Activated T-cell treated with anti-CD3 and anti-CD28 coated beads, Interleukin-2, amount 50 U/mL, for 24 hours (primary cell): ENCODE measurements at regions not wholly inside any gene's neighbourhood (a gene's known extent, or its start where the extent isn't known, plus 50 kb on each side); places are given as distances from the start of the nearest gene placed in this dataset.

Experiments used
- DNase-seq: peaks from one replicate; pipeline ENCODE4 v3.0.0-alpha.2; 2020
- H3K27ac Mint-ChIP-seq: 2 replicates; pipeline ENCODE4 v1.8.0; 2020; ENCODE audit warnings: mild to moderate bottlenecking, mixed read lengths
- H3K27me3 Mint-ChIP-seq: 2 replicates; pipeline ENCODE4 v1.8.0; 2020; ENCODE audit warnings: mixed read lengths
- H3K36me3 Mint-ChIP-seq: 2 replicates; pipeline ENCODE4 v1.8.0; 2020; ENCODE audit warnings: low read depth, mixed read lengths
- H3K4me1 Mint-ChIP-seq: 2 replicates; pipeline ENCODE4 v1.8.0; 2020; ENCODE audit warnings: low read depth, mixed read lengths
- H3K4me3 Mint-ChIP-seq: 2 replicates; pipeline ENCODE4 v1.8.0; 2020; ENCODE audit warnings: mild to moderate bottlenecking, moderate library complexity, mixed read lengths
- H3K9me3 Mint-ChIP-seq: 2 replicates; pipeline ENCODE4 v1.8.0; 2020; ENCODE audit warnings: mixed read lengths

GRCh38 chr6:14796974-14797762 is 448.7 kb upstream of the JARID2 start:
- no peak for DNase-seq
- no peak overlapping the region for H3K27ac Mint-ChIP-seq
- H3K27me3 Mint-ChIP-seq = no peaks in the 10 kb centered on the region
- peaks cover 5% of the 10 kb centered on the region for H3K9me3 Mint-ChIP-seq
- H3K36me3 Mint-ChIP-seq = no peaks in the 10 kb centered on the region
- H3K4me1 Mint-ChIP-seq = peaks cover 12% of the 10 kb centered on the region
- no peak overlapping the region for H3K4me3 Mint-ChIP-seq

GRCh38 chr6:14797875-14798593 is 447.8 kb upstream of the JARID2 start:
- H3K27me3 Mint-ChIP-seq = no peaks in the 10 kb centered on the region
- no peak overlapping the region for H3K27ac Mint-ChIP-seq
- no peak overlapping the region for H3K4me3 Mint-ChIP-seq
- H3K9me3 Mint-ChIP-seq = peaks cover 5% of the 10 kb centered on the region
- no peak for DNase-seq
- H3K36me3 Mint-ChIP-seq = no peaks in the 10 kb centered on the region
- peaks cover 9% of the 10 kb centered on the region for H3K4me1 Mint-ChIP-seq

GRCh38 chr6:14798594-14798982 is 447.3 kb upstream of the JARID2 start:
- Mint-ChIP-seq H3K9me3 (peaks cover 5% of the 10 kb centered on the region), H3K27me3 (no peaks in the 10 kb centered on the region), H3K4me1 (peaks cover 9% of the 10 kb centered on the region), H3K36me3 (no peaks in the 10 kb centered on the region), H3K4me3 (no peak overlapping the region), H3K27ac (no peak overlapping the region)
- no peak for DNase-seq

- Mint-ChIP-seq H3K27me3 (no peaks in the 10 kb centered on the region), H3K4me1 (peaks cover 9% of the 10 kb centered on the region), H3K36me3 (no peaks in the 10 kb centered on the region), H3K9me3 (peaks cover 5% of the 10 kb centered on the region), H3K27ac (no peak overlapping the region), H3K4me3 (no peak overlapping the region)
- DNase-seq = no peak
Observed at GRCh38 chr6:14798996-14799588, 446.8 kb upstream of the JARID2 start.

- DNase-seq = no peak
- Mint-ChIP-seq H3K36me3 (no peaks in the 10 kb centered on the region), H3K27ac (no peak overlapping the region), H3K27me3 (no peaks in the 10 kb centered on the region), H3K4me1 (peaks cover 9% of the 10 kb centered on the region), H3K4me3 (no peak overlapping the region), H3K9me3 (peaks cover 5% of the 10 kb centered on the region)
Observed at GRCh38 chr6:14799928-14800327, 445.9 kb upstream of the JARID2 start.

- peaks cover 10% of the 10 kb centered on the region for H3K4me1 Mint-ChIP-seq
- no peaks in the 10 kb centered on the region for H3K27me3 Mint-ChIP-seq
- H3K9me3 Mint-ChIP-seq = peaks cover 8% of the 10 kb centered on the region
- no peak overlapping the region for H3K27ac Mint-ChIP-seq
- DNase-seq = no peak
- H3K36me3 Mint-ChIP-seq = no peaks in the 10 kb centered on the region
- H3K4me3 Mint-ChIP-seq = no peak overlapping the region
Observed at GRCh38 chr6:14802514-14803160, 443.2 kb upstream of the JARID2 start.

GRCh38 chr6:14804001-14804784 is 441.7 kb upstream of the JARID2 start:
- no peak overlapping the region for H3K27ac Mint-ChIP-seq
- no peaks in the 10 kb centered on the region for H3K27me3 Mint-ChIP-seq
- H3K36me3 Mint-ChIP-seq = no peaks in the 10 kb centered on the region
- DNase-seq = no peak
- H3K9me3 Mint-ChIP-seq = peaks cover 14% of the 10 kb centered on the region
- H3K4me3 Mint-ChIP-seq = no peak overlapping the region
- peaks cover 7% of the 10 kb centered on the region for H3K4me1 Mint-ChIP-seq

- Mint-ChIP-seq H3K4me3 (no peak overlapping the region), H3K27me3 (no peaks in the 10 kb centered on the region), H3K36me3 (no peaks in the 10 kb centered on the region), H3K4me1 (peaks cover 6% of the 10 kb centered on the region), H3K9me3 (peaks cover 12% of the 10 kb centered on the region), H3K27ac (no peak overlapping the region)
- DNase-seq = no peak
Observed at GRCh38 chr6:14804785-14805210, 441.1 kb upstream of the JARID2 start.

GRCh38 chr6:14806101-14806500 is 439.8 kb upstream of the JARID2 start:
- Mint-ChIP-seq H3K4me1 (peaks cover 3% of the 10 kb centered on the region), H3K36me3 (no peaks in the 10 kb centered on the region), H3K4me3 (no peak overlapping the region), H3K27ac (no peak overlapping the region), H3K9me3 (peaks cover 9% of the 10 kb centered on the region), H3K27me3 (no peaks in the 10 kb centered on the region)
- DNase-seq = no peak

- DNase-seq = no peak
- Mint-ChIP-seq H3K27ac (no peak overlapping the region), H3K36me3 (no peaks in the 10 kb centered on the region), H3K9me3 (peaks cover 9% of the 10 kb centered on the region), H3K27me3 (no peaks in the 10 kb centered on the region), H3K4me1 (peaks cover 3% of the 10 kb centered on the region), H3K4me3 (no peak overlapping the region)
Observed at GRCh38 chr6:14807130-14807529, 438.7 kb upstream of the JARID2 start.

- no peak for DNase-seq
- Mint-ChIP-seq H3K4me3 (no peak overlapping the region), H3K36me3 (no peaks in the 10 kb centered on the region), H3K4me1 (peaks cover 3% of the 10 kb centered on the region), H3K27me3 (no peaks in the 10 kb centered on the region), H3K9me3 (peaks cover 9% of the 10 kb centered on the region), H3K27ac (no peak overlapping the region)
Observed at GRCh38 chr6:14807971-14808370, 437.9 kb upstream of the JARID2 start.

- Mint-ChIP-seq H3K27me3 (no peaks in the 10 kb centered on the region), H3K4me3 (no peak overlapping the region), H3K27ac (no peak overlapping the region), H3K4me1 (peaks cover 3% of the 10 kb centered on the region), H3K9me3 (peaks cover 9% of the 10 kb centered on the region), H3K36me3 (no peaks in the 10 kb centered on the region)
- DNase-seq = no peak
Observed at GRCh38 chr6:14810021-14810420, 435.8 kb upstream of the JARID2 start.

GRCh38 chr6:14811775-14812428 is 434.0 kb upstream of the JARID2 start:
- DNase-seq = no peak
- Mint-ChIP-seq H3K36me3 (no peaks in the 10 kb centered on the region), H3K9me3 (peaks cover 9% of the 10 kb centered on the region), H3K4me1 (peaks cover 3% of the 10 kb centered on the region), H3K4me3 (no peak overlapping the region), H3K27ac (no peak overlapping the region), H3K27me3 (no peaks in the 10 kb centered on the region)

- no peak overlapping the region for H3K27ac Mint-ChIP-seq
Observed at GRCh38 chr6:14814016-14814415, 431.9 kb upstream of the JARID2 start.

More at GRCh38 chr6:14814016-14814415, 431.9 kb upstream of the JARID2 start:
- H3K4me1 Mint-ChIP-seq = peaks cover 4% of the 10 kb centered on the region
- H3K27me3 Mint-ChIP-seq = no peaks in the 10 kb centered on the region
- H3K9me3 Mint-ChIP-seq = no peaks in the 10 kb centered on the region
- DNase-seq = no peak
- no peak overlapping the region for H3K4me3 Mint-ChIP-seq
- no peaks in the 10 kb centered on the region for H3K36me3 Mint-ChIP-seq
